Neural cell (in vitro differentiated cells): ENCODE measurements at regions not wholly inside any gene's neighbourhood (a gene's known extent, or its start where the extent isn't known, plus 50 kb on each side); places are given as distances from the start of the nearest gene placed in this dataset.

ENCODE experiments used
- H2AFZ ChIP-seq: fragments of 200-600, 300-800 bp; sonication (generic), shearing (Covaris generic); 2 replicates; pipeline ENCODE4 v1.6.0; 2014; ENCODE audit warnings: low read depth, mild to moderate bottlenecking, antibody characterized with exemption, low read length, moderate library complexity
- H3F3A ChIP-seq: fragments of 200-600 bp; shearing (Covaris generic); 2 replicates; pipeline ENCODE4 v1.6.1; 2016; ENCODE audit warnings: mild to moderate bottlenecking, moderate library complexity, mixed read lengths, antibody characterized with exemption, low read length; ENCODE audit not compliant: insufficient read depth, poor library complexity, severe bottlenecking
- H3K27ac ChIP-seq: fragments of 200-600, 300-800 bp; sonication (generic), shearing (Covaris generic); 2 replicates; pipeline ENCODE4 v1.5.1; 2014; ENCODE audit warnings: mild to moderate bottlenecking, low read length, moderate library complexity
- H3K27me3 ChIP-seq: fragments of 300-800, 200-600 bp; sonication (generic), shearing (Covaris generic); 2 replicates; pipeline ENCODE4 v1.6.0; 2014; ENCODE audit warnings: mild to moderate bottlenecking, low read depth, low read length, moderate library complexity; ENCODE audit not compliant: insufficient read depth
- H3K36me3 ChIP-seq: fragments of 300-800, 200-600 bp; sonication (generic), shearing (Covaris generic); 2 replicates; pipeline ENCODE4 v1.5.1; 2014; ENCODE audit warnings: mild to moderate bottlenecking, antibody characterized with exemption, low read length, moderate library complexity; ENCODE audit not compliant: insufficient read depth
- H3K4me2 ChIP-seq: fragments of 300-800, 200-600 bp; sonication (generic), shearing (Covaris generic); 2 replicates; pipeline ENCODE4 v1.6.0; 2014; ENCODE audit warnings: mild to moderate bottlenecking, low read length
- H3K4me3 ChIP-seq: fragments of 300-800, 200-600 bp; sonication (generic), shearing (Covaris generic); 2 replicates; pipeline ENCODE4 v1.5.1; 2014; ENCODE audit warnings: mild to moderate bottlenecking, low read length, moderate library complexity
- H3K79me2 ChIP-seq: fragments of 200-600 bp; shearing (Covaris generic); replicated peaks from 2 replicates; pipeline ENCODE4 v1.6.0; 2014; ENCODE audit warnings: mild to moderate bottlenecking, low read length, moderate library complexity; ENCODE audit not compliant: insufficient read depth
- H3K9ac ChIP-seq: fragments of 300-800, 200-600 bp; sonication (generic), shearing (Covaris generic); 2 replicates; pipeline ENCODE4 v1.6.1; 2016; ENCODE audit warnings: mild to moderate bottlenecking, low read length, mixed read lengths
- H3K9me2 ChIP-seq: fragments of 200-600 bp; shearing (Covaris generic); 2 replicates; pipeline ENCODE4 v1.6.1; 2016; ENCODE audit warnings: mild to moderate bottlenecking, low read length, mixed read lengths; ENCODE audit not compliant: insufficient read depth
- H3K9me3 ChIP-seq: fragments of 200-600, 300-800 bp; sonication (generic), shearing (Covaris generic); 2 replicates; pipeline ENCODE4 v1.6.1; 2016; ENCODE audit warnings: mild to moderate bottlenecking, mixed run types, low read length, moderate library complexity, mixed read lengths
- H4K20me1 ChIP-seq: fragments of 200-600 bp; shearing (Covaris generic); 2 replicates; pipeline ENCODE4 v1.6.1; 2016; ENCODE audit warnings: mild to moderate bottlenecking, mixed run types; ENCODE audit not compliant: insufficient read depth
- CTCF ChIP-seq: fragments of 450-650 bp; IDR thresholded peaks from 2 replicates; pipeline ENCODE4 v1.5.1; 2014; ENCODE audit warnings: antibody characterized with exemption, mild to moderate bottlenecking, moderate library complexity; ENCODE audit not compliant: poor library complexity, severe bottlenecking
- EP300 ChIP-seq: fragments of 450-650 bp; conservative IDR thresholded peaks from 2 replicates; pipeline ENCODE4 v1.6.1; 2014; ENCODE audit warnings: antibody characterized with exemption, mild to moderate bottlenecking, moderate library complexity; ENCODE audit not compliant: poor library complexity, severe bottlenecking
- EZH2 ChIP-seq: fragments of 200-600, 300-800 bp; shearing (Covaris generic), sonication (generic); IDR thresholded peaks from 2 replicates; pipeline ENCODE4 v1.6.1; 2014; ENCODE audit warnings: antibody characterized with exemption, low read length, borderline replicate concordance, mild to moderate bottlenecking; ENCODE audit not compliant: insufficient read depth, poor library complexity, severe bottlenecking
- MXI1 ChIP-seq: fragments of 450-650 bp; conservative IDR thresholded peaks from 2 replicates; pipeline ENCODE4 v1.6.1; 2014; ENCODE audit warnings: antibody characterized with exemption, mild to moderate bottlenecking; ENCODE audit not compliant: poor library complexity, severe bottlenecking
- POLR2AphosphoS5 ChIP-seq: IDR thresholded peaks from 2 replicates; pipeline ENCODE4 v1.6.1; 2012
- RAD21 ChIP-seq: fragments of 450-650 bp; conservative IDR thresholded peaks from 2 replicates; pipeline ENCODE4 v1.6.1; 2014; ENCODE audit warnings: antibody characterized with exemption, mild to moderate bottlenecking, moderate library complexity
- REST ChIP-seq: IDR thresholded peaks from 2 replicates; pipeline ENCODE4 v1.6.1; 2012; ENCODE audit warnings: borderline replicate concordance
- SMC3 ChIP-seq: fragments of 450-650 bp; conservative IDR thresholded peaks from 2 replicates; pipeline ENCODE4 v1.6.1; 2014; ENCODE audit warnings: antibody characterized with exemption, mild to moderate bottlenecking, moderate library complexity; ENCODE audit not compliant: poor library complexity
- TAF1 ChIP-seq: IDR thresholded peaks from 2 replicates; pipeline ENCODE4 v1.6.1; 2012; ENCODE audit warnings: low read depth

GRCh38 chr3:66655044-66655443 is 154.2 kb upstream of the LRIG1 start:
- Histone ChIP-seq H3K9me3 (no peaks in the 10 kb centered on the region), H3K4me2 (no peak overlapping the region), H3K27ac (no peak overlapping the region), H3K4me3 (no peak overlapping the region), H3K79me2 (no peaks in the 10 kb centered on the region), H2AFZ (no peak overlapping the region), H3K9me2 (no peaks in the 10 kb centered on the region), H3K36me3 (no peaks in the 10 kb centered on the region), H3K27me3 (no peaks in the 10 kb centered on the region), H4K20me1 (no peaks in the 10 kb centered on the region), H3K9ac (no peak overlapping the region), H3F3A (peaks cover 2% of the 10 kb centered on the region)
- no peak for TF ChIP-seq EP300
- no peak for TF ChIP-seq REST
- no peak for TF ChIP-seq POLR2AphosphoS5
- no peak for TF ChIP-seq MXI1
- TF ChIP-seq TAF1: no peak
- no peak for TF ChIP-seq RAD21
- TF ChIP-seq CTCF: no peak
- TF ChIP-seq SMC3: no peak
- no peak for TF ChIP-seq EZH2

- Histone ChIP-seq H3K9me3 (no peaks in the 10 kb centered on the region), H4K20me1 (no peaks in the 10 kb centered on the region), H3K27me3 (no peaks in the 10 kb centered on the region), H3K27ac (no peak overlapping the region), H3K79me2 (no peaks in the 10 kb centered on the region), H2AFZ (no peak overlapping the region), H3K36me3 (no peaks in the 10 kb centered on the region), H3K4me2 (no peak overlapping the region), H3F3A (peaks cover 2% of the 10 kb centered on the region), H3K4me3 (no peak overlapping the region), H3K9ac (no peak overlapping the region), H3K9me2 (no peaks in the 10 kb centered on the region)
- TF ChIP-seq SMC3 (no peak), POLR2AphosphoS5 (no peak), EZH2 (no peak), EP300 (no peak), MXI1 (no peak), TAF1 (no peak), REST (no peak)
Observed at GRCh38 chr3:66655671-66656070, 154.8 kb upstream of the LRIG1 start.
